B cell (primary cell): ENCODE measurements at regions not wholly inside any gene's neighbourhood (a gene's known extent, or its start where the extent isn't known, plus 50 kb on each side); places are given as distances from the start of the nearest gene placed in this dataset.

Experiments used
- EZH2 ChIP-seq: IDR thresholded peaks from 2 replicates; pipeline ENCODE4 v1.6.1; 2012; ENCODE audit warnings: borderline replicate concordance, low read depth, mild to moderate bottlenecking, moderate library complexity, low read length; ENCODE audit not compliant: insufficient read depth, poor library complexity, severe bottlenecking
- TF ChIP-seq, protein P1 (sequence below): fragments of 200-600 bp; IDR thresholded peaks from one replicate; pipeline ENCODE4 v1.8.0; 2022; ENCODE audit warnings: antibody characterized with exemption, mild to moderate bottlenecking

DNA sequence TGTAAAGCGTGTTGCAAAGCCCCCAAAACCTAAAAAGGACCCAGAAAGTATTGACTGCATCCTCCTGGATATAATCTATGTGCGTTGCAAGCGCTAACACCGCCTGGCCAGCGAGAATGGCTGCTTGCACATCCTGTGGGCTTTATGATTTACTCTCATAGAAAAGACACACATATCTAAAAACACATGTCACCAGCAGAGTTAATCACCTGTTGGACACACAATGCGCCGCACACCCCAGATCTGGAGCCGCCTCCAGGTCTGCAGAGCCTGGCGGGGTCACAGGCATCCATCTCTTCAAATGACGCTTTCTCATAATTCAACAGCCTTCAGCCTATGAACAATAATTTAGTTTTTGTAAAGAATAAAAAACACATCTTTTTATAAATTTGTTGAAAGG lies 186.5 kb downstream of the RTP5 start:
- TF ChIP-seq, protein P1, sequence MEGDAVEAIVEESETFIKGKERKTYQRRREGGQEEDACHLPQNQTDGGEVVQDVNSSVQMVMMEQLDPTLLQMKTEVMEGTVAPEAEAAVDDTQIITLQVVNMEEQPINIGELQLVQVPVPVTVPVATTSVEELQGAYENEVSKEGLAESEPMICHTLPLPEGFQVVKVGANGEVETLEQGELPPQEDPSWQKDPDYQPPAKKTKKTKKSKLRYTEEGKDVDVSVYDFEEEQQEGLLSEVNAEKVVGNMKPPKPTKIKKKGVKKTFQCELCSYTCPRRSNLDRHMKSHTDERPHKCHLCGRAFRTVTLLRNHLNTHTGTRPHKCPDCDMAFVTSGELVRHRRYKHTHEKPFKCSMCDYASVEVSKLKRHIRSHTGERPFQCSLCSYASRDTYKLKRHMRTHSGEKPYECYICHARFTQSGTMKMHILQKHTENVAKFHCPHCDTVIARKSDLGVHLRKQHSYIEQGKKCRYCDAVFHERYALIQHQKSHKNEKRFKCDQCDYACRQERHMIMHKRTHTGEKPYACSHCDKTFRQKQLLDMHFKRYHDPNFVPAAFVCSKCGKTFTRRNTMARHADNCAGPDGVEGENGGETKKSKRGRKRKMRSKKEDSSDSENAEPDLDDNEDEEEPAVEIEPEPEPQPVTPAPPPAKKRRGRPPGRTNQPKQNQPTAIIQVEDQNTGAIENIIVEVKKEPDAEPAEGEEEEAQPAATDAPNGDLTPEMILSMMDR: no peak
- TF ChIP-seq EZH2: no peak
